ENCODE measurements at regions not wholly inside any gene's neighbourhood (a gene's known extent, or its start where the extent isn't known, plus 50 kb on each side); places are given as distances from the start of the nearest gene placed in this dataset.
"Not testable (repeated sequence)": the region's sequence is repeated elsewhere in the genome, so short reads cannot be mapped to it uniquely, and the experiment has no call there.

DNA sequence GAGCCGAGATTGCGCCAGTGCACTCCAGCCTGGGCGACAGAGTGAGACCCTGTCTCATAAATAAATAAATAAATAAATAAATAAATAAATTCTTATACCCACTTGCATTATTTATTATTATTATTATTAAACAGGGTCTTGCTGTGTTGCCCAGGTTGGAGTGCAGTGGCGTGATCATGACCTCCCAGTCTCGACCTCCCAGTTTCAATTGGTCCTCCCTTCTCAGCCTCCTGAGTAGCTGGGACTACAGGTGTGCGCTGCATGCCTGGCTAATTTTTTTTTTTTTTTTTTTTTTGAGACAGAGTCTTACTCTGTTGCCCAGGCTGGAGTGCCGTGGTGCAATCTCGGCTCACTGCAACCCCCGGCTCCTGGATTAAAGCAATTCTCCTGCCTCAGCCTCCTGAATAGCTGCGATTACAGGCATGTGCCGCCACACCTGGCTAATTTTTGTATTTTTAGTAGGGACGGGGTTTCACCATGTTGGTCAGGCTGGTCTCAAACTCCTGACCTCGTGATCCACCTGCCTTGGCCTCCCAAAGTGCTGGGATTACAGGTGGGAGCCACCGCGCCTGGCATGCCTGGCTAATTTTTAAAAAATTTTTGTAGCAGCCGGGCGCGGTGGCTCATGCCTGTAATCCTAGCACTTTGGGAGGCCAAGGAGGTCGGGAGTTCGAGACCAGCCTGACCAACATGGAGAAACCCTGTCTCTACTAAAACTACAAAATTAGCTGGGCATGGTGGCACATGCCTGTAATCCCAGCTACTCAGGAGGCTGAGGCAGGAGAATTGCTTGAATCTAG is 150.2 kb downstream of the SEC14L1 start:
- DNase-seq (ENCODE audit: low read depth), result not testable (repeated sequence)

- no peak for DNase-seq (ENCODE audit: low read depth)
Measured at GRCh38 chr17:77291591-77292386, 151.0 kb downstream of the SEC14L1 start.

- no peak for DNase-seq (ENCODE audit: low read depth)
Measured at GRCh38 chr17:77294761-77295160, 154.0 kb downstream of the SEC14L1 start.

GRCh38 chr17:77295241-77295853 is 154.6 kb downstream of the SEC14L1 start:
- no peak for DNase-seq (ENCODE audit: low read depth)

DNA sequence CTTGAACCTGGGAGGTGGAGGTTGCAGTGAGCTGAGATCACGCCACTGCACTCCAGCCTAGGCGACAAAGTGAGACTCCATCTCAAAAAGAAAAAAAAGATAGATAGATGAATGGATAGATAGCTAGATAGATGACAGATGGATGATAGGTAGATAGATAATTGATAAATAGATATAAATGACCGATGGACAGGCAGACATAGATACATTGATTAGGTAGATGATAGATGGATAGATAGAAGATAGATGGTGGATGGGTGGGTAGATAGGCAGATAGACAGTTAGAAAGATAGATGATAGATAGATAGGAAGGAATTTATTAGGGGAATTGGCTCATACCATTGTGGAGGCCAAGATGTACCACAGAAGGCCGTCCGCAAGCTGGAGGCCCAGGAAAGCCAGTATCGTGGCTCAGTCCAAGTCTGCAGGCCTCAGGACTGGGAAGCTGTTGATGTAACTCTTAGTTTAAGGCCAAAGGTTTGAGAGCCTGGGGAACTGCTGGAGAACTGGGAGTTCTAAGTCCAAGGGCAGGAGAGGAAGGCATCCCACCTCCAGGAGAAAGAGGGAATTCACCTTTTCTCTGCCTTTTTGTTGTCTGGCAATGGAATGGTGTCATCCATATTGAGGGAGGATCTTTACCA is 156.1 kb downstream of the SEC14L1 start:
- no peak for DNase-seq (ENCODE audit: low read depth)

DNA sequence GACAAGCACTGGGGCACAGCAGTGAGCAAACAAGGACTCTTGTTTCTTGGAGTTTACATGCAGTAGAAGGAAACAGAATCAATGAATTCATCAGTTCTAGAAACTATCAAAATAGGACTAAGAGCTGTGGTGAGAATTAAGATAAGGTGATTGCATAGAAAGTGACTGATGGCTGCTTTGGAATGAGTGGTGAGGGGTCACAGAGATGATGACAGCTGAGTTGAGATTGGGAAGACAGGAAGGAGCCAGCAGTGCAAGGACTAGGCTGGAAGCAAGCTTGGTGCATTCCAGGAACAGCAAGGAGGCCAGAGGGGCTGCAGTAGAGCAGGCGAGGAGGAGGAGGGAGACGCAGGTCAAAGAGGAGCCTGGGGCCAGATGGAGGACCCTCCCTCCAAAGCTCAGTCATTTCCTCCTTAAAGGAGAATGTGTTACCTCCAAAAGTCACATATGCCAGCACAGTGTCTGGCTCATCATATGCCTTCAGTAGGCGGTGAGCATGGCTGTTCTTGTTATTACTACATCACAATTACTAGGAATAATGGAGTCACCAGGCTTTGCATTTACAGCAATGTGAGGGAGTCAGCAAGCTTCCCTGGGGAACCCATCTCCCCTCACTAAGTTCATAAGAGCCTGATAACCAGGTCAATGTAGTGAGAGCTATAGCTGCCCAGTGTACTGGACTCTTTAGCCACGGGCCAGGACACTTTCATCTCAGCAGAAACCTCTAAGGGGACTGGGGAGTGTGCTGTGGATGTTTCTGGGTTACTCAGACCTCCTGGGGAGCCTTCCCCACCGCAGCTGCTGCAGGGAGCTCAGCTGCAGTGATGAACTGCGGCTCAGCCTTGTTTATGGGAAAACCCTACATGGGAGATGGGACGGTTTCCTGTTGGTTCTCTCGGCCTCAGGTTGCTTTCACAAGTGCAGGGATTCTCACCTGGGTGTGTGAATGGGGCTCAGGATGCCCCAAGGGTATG is 157.2 kb downstream of the SEC14L1 start:
- no peak for DNase-seq (ENCODE audit: low read depth)

DNA sequence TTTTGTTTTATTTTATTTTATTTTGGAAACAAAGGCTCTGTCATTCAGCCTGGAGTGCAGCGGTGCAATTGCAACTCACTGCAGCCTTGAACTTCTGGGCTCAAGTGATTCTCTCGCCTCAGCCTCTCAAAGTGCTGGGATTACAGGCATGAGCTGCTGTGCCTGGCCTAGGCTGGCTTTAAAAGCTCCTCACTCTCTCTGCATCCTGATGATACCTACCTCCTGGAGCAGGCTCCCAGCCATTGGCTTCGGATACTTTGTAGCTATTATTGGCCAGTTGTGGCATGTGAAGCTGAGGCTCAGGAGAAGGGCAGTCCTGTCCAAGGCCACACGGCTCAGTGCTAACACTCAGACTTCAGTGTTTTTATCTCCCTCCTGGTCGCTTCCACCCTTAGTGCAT is 158.0 kb downstream of the SEC14L1 start:
- no peak for DNase-seq (ENCODE audit: low read depth)

DNA sequence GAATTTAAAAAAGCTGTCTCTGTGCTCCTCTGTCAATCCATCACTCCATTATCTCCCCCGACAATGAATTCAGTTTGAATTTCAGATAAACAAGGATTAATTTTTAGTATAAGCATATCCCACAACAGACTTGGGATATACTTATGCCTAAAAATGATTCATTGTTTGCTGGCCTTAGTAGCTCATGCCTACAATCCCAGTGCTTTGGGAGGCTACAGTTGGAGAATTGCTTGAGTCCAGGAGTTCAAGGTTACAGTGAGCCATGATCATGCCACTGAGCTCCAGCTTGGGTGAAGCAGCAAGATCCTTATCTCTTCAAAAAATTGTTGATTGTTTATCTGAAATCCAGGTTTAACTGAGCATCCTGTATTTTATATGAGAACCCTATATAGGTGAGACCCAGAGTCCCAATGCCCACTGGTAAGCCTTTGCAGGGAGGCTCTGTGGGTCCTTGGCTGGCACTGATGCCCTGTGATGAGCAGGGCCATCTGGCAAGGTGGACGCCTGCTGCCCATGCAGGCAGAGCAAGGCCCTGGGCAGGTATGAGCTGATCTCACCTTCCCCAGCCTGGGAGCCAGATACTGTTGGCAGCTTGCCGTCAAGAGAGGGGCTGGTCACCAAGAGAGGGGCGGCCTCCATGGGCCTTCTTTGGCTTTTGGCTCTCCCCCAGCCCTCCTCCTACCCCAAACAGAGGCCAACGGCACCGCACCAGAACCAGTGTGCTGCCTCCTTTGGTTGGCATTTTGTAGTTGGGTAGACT is 158.7 kb downstream of the SEC14L1 start:
- DNase-seq (ENCODE audit: low read depth), result no peak

DNA sequence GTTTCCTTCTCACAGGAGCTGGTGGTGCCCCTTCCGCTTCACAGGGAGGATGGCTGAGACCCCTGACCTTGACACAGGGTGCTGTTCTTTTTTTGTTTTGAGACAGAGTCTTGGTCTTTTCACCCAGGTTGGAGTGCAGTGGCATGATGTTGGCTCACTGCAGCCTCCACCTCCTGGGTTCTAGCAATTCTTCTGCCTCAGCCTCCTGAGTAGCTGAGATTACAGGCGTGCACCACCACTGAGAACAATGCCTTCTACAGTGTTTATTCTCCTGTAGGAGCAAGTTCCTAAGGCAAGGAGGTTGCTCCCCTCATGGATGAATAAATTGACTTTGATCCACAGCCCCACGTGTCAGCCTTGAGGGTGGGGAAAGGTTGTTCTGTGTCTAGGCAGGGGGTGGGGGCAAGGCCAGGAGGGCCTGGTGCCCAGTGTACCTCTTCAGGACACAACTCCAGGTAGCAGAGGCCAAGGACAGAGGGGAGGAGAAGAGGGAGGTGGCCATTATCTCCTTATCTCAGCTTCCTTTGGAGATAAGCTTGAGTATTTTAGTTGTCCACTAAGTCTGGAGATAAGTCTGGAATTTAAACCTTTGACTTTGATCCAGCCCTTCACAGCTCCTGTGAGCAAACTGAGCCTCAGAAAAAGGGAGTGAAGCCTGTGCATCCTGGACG is 159.4 kb downstream of the SEC14L1 start:
- no peak for DNase-seq (ENCODE audit: low read depth)

GRCh38 chr17:77301694-77302266 is 161.0 kb downstream of the SEC14L1 start:
- no peak for DNase-seq (ENCODE audit: low read depth)

- DNase-seq (ENCODE audit: low read depth), result no peak
Measured at GRCh38 chr17:77302682-77303081, 161.9 kb downstream of the SEC14L1 start.

- no peak for DNase-seq (ENCODE audit: low read depth)
Measured at GRCh38 chr17:77303620-77304019, 162.9 kb downstream of the SEC14L1 start.

- no peak for DNase-seq (ENCODE audit: low read depth)
Measured at GRCh38 chr17:77304051-77304745, 163.4 kb downstream of the SEC14L1 start.

GRCh38 chr17:77304746-77305473 is 164.1 kb downstream of the SEC14L1 start:
- DNase-seq (ENCODE audit: low read depth), result no peak

GRCh38 chr17:77306048-77306789 is 165.4 kb downstream of the SEC14L1 start:
- no peak for DNase-seq (ENCODE audit: low read depth)

DNA sequence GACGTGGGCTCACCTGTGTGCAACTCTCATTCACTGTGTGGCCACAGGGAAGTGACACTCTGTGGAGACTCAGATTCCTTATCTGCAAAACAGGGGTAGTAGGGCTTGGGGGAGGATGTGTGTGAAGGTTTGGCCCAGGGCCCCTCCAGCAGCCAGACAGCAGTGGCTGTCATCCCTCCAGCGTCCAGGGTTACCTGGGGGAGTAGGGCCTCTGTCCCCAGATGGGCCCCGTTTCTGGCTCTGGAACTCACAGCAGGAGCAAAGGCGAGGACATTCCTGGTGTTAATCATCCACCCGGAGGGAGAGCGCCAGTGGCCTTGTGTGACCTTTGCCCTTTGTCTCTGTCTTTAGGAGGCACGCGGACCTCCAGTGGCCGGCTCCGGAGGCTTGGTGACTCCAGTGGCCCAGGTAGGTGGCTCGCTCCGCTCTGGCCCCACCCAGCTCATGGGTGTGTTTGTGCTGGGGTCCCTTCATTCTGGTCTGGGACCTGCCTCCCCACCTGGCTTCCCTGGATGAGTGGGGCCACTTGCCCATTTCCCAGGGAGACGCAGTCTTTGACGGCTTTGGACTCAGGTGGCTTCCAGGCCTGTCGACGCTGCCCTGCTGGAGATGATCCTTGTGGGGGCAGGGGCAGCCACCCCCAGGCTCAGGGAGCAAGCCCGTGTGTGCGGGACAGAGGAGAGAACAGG is 166.2 kb downstream of the SEC14L1 start:
- DNase-seq (ENCODE audit: low read depth), result no peak

Measured in T follicular helper cell (primary cell).